Loucy (cell line): ENCODE measurements at regions not wholly inside any gene's neighbourhood (a gene's known extent, or its start where the extent isn't known, plus 50 kb on each side); places are given as distances from the start of the nearest gene placed in this dataset.

Experiments used
- H2AFZ ChIP-seq: fragments of 200-600 bp; sonication (generic); 2 replicates; pipeline ENCODE4 v1.6.0; 2016; ENCODE audit warnings: antibody characterized with exemption, mild to moderate bottlenecking, low read length, moderate library complexity
- H3F3A ChIP-seq: fragments of 200-600 bp; 2 replicates; pipeline ENCODE4 v1.6.0; 2016; ENCODE audit warnings: antibody characterized with exemption, low read depth, mild to moderate bottlenecking
- H3K27me3 ChIP-seq: fragments of 200-600 bp; sonication (generic); 2 replicates; pipeline ENCODE4 v1.6.1; 2014; ENCODE audit warnings: low read length, mild to moderate bottlenecking; ENCODE audit not compliant: insufficient read depth, poor library complexity, severe bottlenecking
- H3K36me3 ChIP-seq: fragments of 200-600 bp; sonication (generic); 2 replicates; pipeline ENCODE4 v1.6.1; 2016; ENCODE audit warnings: low read length; ENCODE audit not compliant: insufficient read depth
- H3K4me1 ChIP-seq: fragments of 200-600 bp; sonication (generic); 2 replicates; pipeline ENCODE4 v1.5.1; 2014; ENCODE audit warnings: low read length, mild to moderate bottlenecking; ENCODE audit not compliant: insufficient read depth, poor library complexity, severe bottlenecking
- H3K4me2 ChIP-seq: fragments of 200-600 bp; sonication (generic); 2 replicates; pipeline ENCODE4 v1.6.0; 2014; ENCODE audit warnings: antibody characterized with exemption, low read length, low read depth, mild to moderate bottlenecking; ENCODE audit not compliant: poor library complexity, severe bottlenecking
- H3K4me3 ChIP-seq: fragments of 200-600 bp; sonication (generic); 2 replicates; pipeline ENCODE4 v1.5.1; 2014; ENCODE audit warnings: low read length, mild to moderate bottlenecking, mixed read lengths; ENCODE audit not compliant: poor library complexity, severe bottlenecking
- H3K79me2 ChIP-seq: fragments of 200-600 bp; sonication (generic); 2 replicates; pipeline ENCODE4 v1.6.1; 2014; ENCODE audit warnings: low read length; ENCODE audit not compliant: insufficient read depth
- H3K9ac ChIP-seq: fragments of 200-600 bp; sonication (generic); 2 replicates; pipeline ENCODE4 v1.6.0; 2014; ENCODE audit warnings: mild to moderate bottlenecking, low read depth, low read length, moderate library complexity; ENCODE audit not compliant: poor library complexity, severe bottlenecking
- H3K9me2 ChIP-seq: fragments of 200-600 bp; sonication (generic); replicated peaks from 2 replicates; pipeline ENCODE4 v1.6.1; 2016; ENCODE audit warnings: low read depth, low read length, mixed read lengths
- H3K9me3 ChIP-seq: fragments of 200-600 bp; sonication (generic); 2 replicates; pipeline ENCODE4 v1.6.1; 2014; ENCODE audit warnings: mild to moderate bottlenecking, antibody characterized with exemption, low read length, low read depth; ENCODE audit not compliant: insufficient read depth
- H4K20me1 ChIP-seq: fragments of 200-600 bp; sonication (generic); 2 replicates; pipeline ENCODE4 v1.6.0; 2014; ENCODE audit warnings: antibody characterized with exemption, low read length, mild to moderate bottlenecking; ENCODE audit not compliant: insufficient read depth, poor library complexity, severe bottlenecking
- CTCF ChIP-seq: fragments of 200-600 bp; sonication (generic); conservative IDR thresholded peaks from 2 replicates; pipeline ENCODE4 v1.5.1; 2014; ENCODE audit warnings: mild to moderate bottlenecking, antibody characterized with exemption, low read length
- EZH2phosphoT487 ChIP-seq: fragments of 200-600 bp; IDR thresholded peaks from 2 replicates; pipeline ENCODE4 v1.6.1; 2018; ENCODE audit warnings: antibody characterized with exemption, mild to moderate bottlenecking, moderate library complexity, borderline replicate concordance

GRCh38 chr14:89678768-89679167 lies 261.7 kb upstream of the FOXN3 start:
- no peaks in the 10 kb centered on the region for H3K27me3 ChIP-seq
- no peak overlapping the region for H2AFZ ChIP-seq
- H4K20me1 ChIP-seq = no peaks in the 10 kb centered on the region
- H3K4me1 ChIP-seq = peaks cover 11% of the 10 kb centered on the region
- H3K4me3 ChIP-seq = no peak overlapping the region
- TF ChIP-seq EZH2phosphoT487 = no peak
- no peaks in the 10 kb centered on the region for H3K79me2 ChIP-seq
- no peak overlapping the region for H3K9ac ChIP-seq
- no peaks in the 10 kb centered on the region for H3F3A ChIP-seq
- no peak overlapping the region for H3K4me2 ChIP-seq
- no peaks in the 10 kb centered on the region; the same call in 1 of the 2 replicates for H3K9me3 ChIP-seq
- no peaks in the 10 kb centered on the region for H3K9me2 ChIP-seq
- no peaks in the 10 kb centered on the region for H3K36me3 ChIP-seq

- no peaks in the 10 kb centered on the region for H3K36me3 ChIP-seq
- H2AFZ ChIP-seq = no peak overlapping the region
- no peak overlapping the region for H3K9ac ChIP-seq
- H4K20me1 ChIP-seq = no peaks in the 10 kb centered on the region
- H3K4me3 ChIP-seq = no peak overlapping the region
- H3K9me2 ChIP-seq = no peaks in the 10 kb centered on the region
- peaks cover 8% of the 10 kb centered on the region for H3K4me1 ChIP-seq
- no peaks in the 10 kb centered on the region for H3K79me2 ChIP-seq
- H3F3A ChIP-seq = no peaks in the 10 kb centered on the region
- H3K27me3 ChIP-seq = no peaks in the 10 kb centered on the region
- TF ChIP-seq CTCF (no peak), EZH2phosphoT487 (no peak)
- no peak overlapping the region for H3K4me2 ChIP-seq
- H3K9me3 ChIP-seq = no peaks in the 10 kb centered on the region
These were observed 258.6 kb upstream of the FOXN3 start for GRCh38 chr14:89675590-89675989.

GRCh38 chr14:89674936-89675335 lies 257.9 kb upstream of the FOXN3 start:
- no peaks in the 10 kb centered on the region for H3F3A ChIP-seq
- H3K4me1 ChIP-seq = peaks cover 8% of the 10 kb centered on the region
- H3K27me3 ChIP-seq = no peaks in the 10 kb centered on the region
- no peaks in the 10 kb centered on the region for H3K79me2 ChIP-seq
- no peaks in the 10 kb centered on the region for H4K20me1 ChIP-seq
- no peaks in the 10 kb centered on the region for H3K9me2 ChIP-seq
- no peak overlapping the region for H3K4me3 ChIP-seq
- H3K4me2 ChIP-seq = no peak overlapping the region
- no peaks in the 10 kb centered on the region for H3K36me3 ChIP-seq
- no peak overlapping the region for H3K9ac ChIP-seq
- H2AFZ ChIP-seq = no peak overlapping the region
- no peaks in the 10 kb centered on the region for H3K9me3 ChIP-seq
- TF ChIP-seq EZH2phosphoT487 = no peak
- no peak for TF ChIP-seq CTCF

GRCh38 chr14:89674240-89674639 lies 257.2 kb upstream of the FOXN3 start:
- no peaks in the 10 kb centered on the region for H3K9me3 ChIP-seq
- no peak overlapping the region for H2AFZ ChIP-seq
- no peaks in the 10 kb centered on the region for H3K27me3 ChIP-seq
- H3K4me2 ChIP-seq = no peak overlapping the region
- no peaks in the 10 kb centered on the region for H3K36me3 ChIP-seq
- peaks cover 8% of the 10 kb centered on the region for H3K4me1 ChIP-seq
- H3K4me3 ChIP-seq = no peak overlapping the region
- H4K20me1 ChIP-seq = no peaks in the 10 kb centered on the region
- no peak for TF ChIP-seq CTCF
- no peak for TF ChIP-seq EZH2phosphoT487
- H3K9me2 ChIP-seq = no peaks in the 10 kb centered on the region
- H3K79me2 ChIP-seq = no peaks in the 10 kb centered on the region
- no peaks in the 10 kb centered on the region for H3F3A ChIP-seq
- no peak overlapping the region for H3K9ac ChIP-seq
